IMR-90 (cell line): ENCODE measurements at regions not wholly inside any gene's neighbourhood (a gene's known extent, or its start where the extent isn't known, plus 50 kb on each side); places are given as distances from the start of the nearest gene placed in this dataset.

ENCODE experiments used
- BHLHE40 ChIP-seq: fragments of 150-350 bp; IDR thresholded peaks from 2 replicates; pipeline ENCODE4 v1.6.1; 2016; ENCODE audit warnings: mild to moderate bottlenecking, low read depth, low read length
- CTCF ChIP-seq: conservative IDR thresholded peaks from 2 replicates; pipeline ENCODE4 v1.5.1; 2012; ENCODE audit warnings: mild to moderate bottlenecking, low read depth, low read length, improper control_type of control experiment
- MAZ ChIP-seq: IDR thresholded peaks from 2 replicates; pipeline ENCODE4 v1.6.1; 2012; ENCODE audit warnings: low read depth, mild to moderate bottlenecking, low read length, improper control_type of control experiment, moderate library complexity, borderline replicate concordance
- MXI1 ChIP-seq: IDR thresholded peaks from 2 replicates; pipeline ENCODE4 v1.6.1; 2012; ENCODE audit warnings: low read depth, mild to moderate bottlenecking, low read length, moderate library complexity, borderline replicate concordance
- POLR2A ChIP-seq: IDR thresholded peaks from 2 replicates; pipeline ENCODE4 v1.6.1; 2012; ENCODE audit warnings: mild to moderate bottlenecking, low read depth, low read length
- RCOR1 ChIP-seq: IDR thresholded peaks from 2 replicates; pipeline ENCODE4 v1.6.1; 2012; ENCODE audit warnings: mild to moderate bottlenecking, low read length, improper control_type of control experiment; ENCODE audit not compliant: insufficient replicate concordance
- USF2 ChIP-seq: fragments of 150-350 bp; IDR thresholded peaks from 2 replicates; pipeline ENCODE4 v1.6.1; 2017; ENCODE audit warnings: mild to moderate bottlenecking, antibody characterized with exemption, low read length, low read depth

- no peak for TF ChIP-seq CTCF
- no peak for TF ChIP-seq MXI1
- TF ChIP-seq POLR2A: no peak
- no peak for TF ChIP-seq BHLHE40
- no peak for TF ChIP-seq RCOR1
- no peak for TF ChIP-seq USF2
- no peak for TF ChIP-seq MAZ
These were observed 253.4 kb downstream of the BTG1 start for GRCh38 chr12:91892081-91892855.
